ENCODE measurements at regions not wholly inside any gene's neighbourhood (a gene's known extent, or its start where the extent isn't known, plus 50 kb on each side); places are given as distances from the start of the nearest gene placed in this dataset.

GRCh38 chr4:171157462-171158082 lies 655.6 kb upstream of the GALNTL6 start:
- no peaks in the 10 kb centered on the region for H3K27me3 Mint-ChIP-seq (ENCODE audit: low read depth)

GRCh38 chr4:171142639-171143038 lies 670.6 kb upstream of the GALNTL6 start:
- no peak overlapping the region for H3K27ac Mint-ChIP-seq
- H3K4me3 Mint-ChIP-seq, result no peak overlapping the region
- no peak for DNase-seq
- no peak for ATAC-seq (replicated peaks in 1 of 2)
- H3K9me3 Mint-ChIP-seq, result peaks cover 1 to 4% of the 10 kb centered on the region in 2 donors
- peaks cover 0 to 1% of the 10 kb centered on the region in 2 donors for H3K36me3 Mint-ChIP-seq (ENCODE audit: insufficient read depth in 2 of 2)
- no peaks in the 10 kb centered on the region for H3K4me1 Mint-ChIP-seq (ENCODE audit: low read depth)
- no peaks in the 10 kb centered on the region for H3K27me3 Mint-ChIP-seq (ENCODE audit: low read depth)

More at GRCh38 chr4:171157462-171158082, 655.6 kb upstream of the GALNTL6 start:
- H3K27ac Mint-ChIP-seq, result no peak overlapping the region
- DNase-seq (no peak), ATAC-seq (replicated peaks in 1 of 2) (no peak)
- H3K9me3 Mint-ChIP-seq, result peaks cover 7 to 13% of the 10 kb centered on the region in 2 donors
- no peaks in the 10 kb centered on the region for H3K4me1 Mint-ChIP-seq (ENCODE audit: low read depth)
- H3K36me3 Mint-ChIP-seq (ENCODE audit: insufficient read depth in 2 of 2), result peaks cover 0 to 1% of the 10 kb centered on the region in 2 donors
- H3K4me3 Mint-ChIP-seq, result no peak overlapping the region

- Mint-ChIP-seq H3K27ac (no peak overlapping the region), H3K4me1 (ENCODE audit: low read depth) (no peaks in the 10 kb centered on the region), H3K36me3 (ENCODE audit: insufficient read depth in 2 of 2) (peaks cover 0 to 1% of the 10 kb centered on the region in 2 donors), H3K9me3 (peaks cover 1 to 4% of the 10 kb centered on the region in 2 donors), H3K27me3 (ENCODE audit: low read depth) (no peaks in the 10 kb centered on the region), H3K4me3 (no peak overlapping the region)
- ATAC-seq (replicated peaks in 1 of 2) (no peak), DNase-seq (no peak)
Observed at GRCh38 chr4:171142045-171142444, 671.2 kb upstream of the GALNTL6 start.

GRCh38 chr4:171130256-171130801 lies 682.9 kb upstream of the GALNTL6 start:
- no peaks in the 10 kb centered on the region for H3K4me1 Mint-ChIP-seq (ENCODE audit: low read depth)
- H3K9me3 Mint-ChIP-seq, result peaks cover 3% of the 10 kb centered on the region in 2 donors
- DNase-seq (no peak), ATAC-seq (replicated peaks in 1 of 2) (no peak)
- H3K4me3 Mint-ChIP-seq, result no peak overlapping the region
- no peaks in the 10 kb centered on the region for H3K27me3 Mint-ChIP-seq (ENCODE audit: low read depth)
- no peak overlapping the region for H3K27ac Mint-ChIP-seq
- H3K36me3 Mint-ChIP-seq (ENCODE audit: insufficient read depth in 2 of 2), result no peaks in the 10 kb centered on the region

GRCh38 chr4:171118091-171118490 lies 695.1 kb upstream of the GALNTL6 start:
- H3K27me3 Mint-ChIP-seq (ENCODE audit: low read depth), result no peaks in the 10 kb centered on the region
- H3K27ac Mint-ChIP-seq, result no peak overlapping the region

GRCh38 chr4:171117457-171117856 lies 695.7 kb upstream of the GALNTL6 start:
- H3K27me3 Mint-ChIP-seq (ENCODE audit: low read depth), result no peaks in the 10 kb centered on the region
- ATAC-seq (replicated peaks in 1 of 2) (no peak), DNase-seq (no peak)
- no peak overlapping the region for H3K4me3 Mint-ChIP-seq
- H3K36me3 Mint-ChIP-seq (ENCODE audit: insufficient read depth in 2 of 2), result no peaks in the 10 kb centered on the region
- no peaks in the 10 kb centered on the region for H3K4me1 Mint-ChIP-seq (ENCODE audit: low read depth)
- peaks cover 4 to 8% of the 10 kb centered on the region in 2 donors for H3K9me3 Mint-ChIP-seq
- H3K27ac Mint-ChIP-seq, result no peak overlapping the region

More at GRCh38 chr4:171118091-171118490, 695.1 kb upstream of the GALNTL6 start:
- DNase-seq (no peak), ATAC-seq (replicated peaks in 1 of 2) (no peak)
- no peaks in the 10 kb centered on the region for H3K4me1 Mint-ChIP-seq (ENCODE audit: low read depth)
- no peaks in the 10 kb centered on the region for H3K36me3 Mint-ChIP-seq (ENCODE audit: insufficient read depth in 2 of 2)
- peaks cover 4 to 11% of the 10 kb centered on the region in 2 donors for H3K9me3 Mint-ChIP-seq
- H3K4me3 Mint-ChIP-seq, result no peak overlapping the region

- no peak for ATAC-seq (replicated peaks in 1 of 2)
- H3K27ac Mint-ChIP-seq, result no peak overlapping the region
- no peaks in the 10 kb centered on the region for H3K27me3 Mint-ChIP-seq (ENCODE audit: low read depth)
- no peaks in the 10 kb centered on the region for H3K4me1 Mint-ChIP-seq (ENCODE audit: low read depth)
- H3K9me3 Mint-ChIP-seq, result peaks cover 4 to 6% of the 10 kb centered on the region in 2 donors
- H3K4me3 Mint-ChIP-seq, result no peak overlapping the region
- DNase-seq, result no peak
- H3K36me3 Mint-ChIP-seq (ENCODE audit: insufficient read depth in 2 of 2), result peaks cover 0 to 2% of the 10 kb centered on the region in 2 donors
Observed at GRCh38 chr4:171101845-171102244, 711.4 kb upstream of the GALNTL6 start.

GRCh38 chr4:171087089-171087488 lies 726.1 kb upstream of the GALNTL6 start:
- no peaks in the 10 kb centered on the region for H3K27me3 Mint-ChIP-seq (ENCODE audit: low read depth)
- H3K4me1 Mint-ChIP-seq (ENCODE audit: low read depth), result no peaks in the 10 kb centered on the region
- H3K27ac Mint-ChIP-seq, result no peak overlapping the region
- no peak for ATAC-seq (replicated peaks in 1 of 2)
- no peaks in the 10 kb centered on the region for H3K36me3 Mint-ChIP-seq (ENCODE audit: insufficient read depth in 2 of 2)
- H3K9me3 Mint-ChIP-seq, result peaks cover 8 to 9% of the 10 kb centered on the region in 2 donors
- no peak overlapping the region for H3K4me3 Mint-ChIP-seq
- DNase-seq, result no peak

GRCh38 chr4:171067422-171067821 lies 745.8 kb upstream of the GALNTL6 start:
- Mint-ChIP-seq H3K9me3 (peaks cover 3 to 8% of the 10 kb centered on the region in 2 donors), H3K36me3 (ENCODE audit: insufficient read depth in 2 of 2) (peaks cover 0 to 2% of the 10 kb centered on the region in 2 donors), H3K4me3 (no peak overlapping the region), H3K27ac (no peak overlapping the region), H3K4me1 (ENCODE audit: low read depth) (no peaks in the 10 kb centered on the region), H3K27me3 (ENCODE audit: low read depth) (no peaks in the 10 kb centered on the region)
- no peak for ATAC-seq (replicated peaks in 1 of 2)
- DNase-seq, result no peak

- DNase-seq (no peak), ATAC-seq (replicated peaks in 1 of 2) (no peak)
- H3K4me1 Mint-ChIP-seq (ENCODE audit: low read depth), result no peaks in the 10 kb centered on the region
- H3K27me3 Mint-ChIP-seq (ENCODE audit: low read depth), result no peaks in the 10 kb centered on the region
- H3K36me3 Mint-ChIP-seq (ENCODE audit: insufficient read depth in 2 of 2), result no peaks in the 10 kb centered on the region
- H3K27ac Mint-ChIP-seq, result no peak overlapping the region
- peaks cover 5 to 11% of the 10 kb centered on the region in 2 donors for H3K9me3 Mint-ChIP-seq
- H3K4me3 Mint-ChIP-seq, result no peak overlapping the region
Observed at GRCh38 chr4:171049380-171049779, 763.8 kb upstream of the GALNTL6 start.

GRCh38 chr4:171042989-171043524 lies 770.1 kb upstream of the GALNTL6 start:
- Mint-ChIP-seq H3K4me1 (ENCODE audit: low read depth) (no peaks in the 10 kb centered on the region), H3K36me3 (ENCODE audit: insufficient read depth in 2 of 2) (no peaks in the 10 kb centered on the region), H3K9me3 (peaks cover 9 to 15% of the 10 kb centered on the region in 2 donors), H3K4me3 (no peak overlapping the region), H3K27ac (no peak overlapping the region), H3K27me3 (ENCODE audit: low read depth) (no peaks in the 10 kb centered on the region)
- ATAC-seq (replicated peaks in 1 of 2) (no peak), DNase-seq (no peak)

- no peak overlapping the region for H3K27ac Mint-ChIP-seq
- no peaks in the 10 kb centered on the region for H3K36me3 Mint-ChIP-seq (ENCODE audit: insufficient read depth in 2 of 2)
- ATAC-seq (replicated peaks in 1 of 2) (no peak), DNase-seq (no peak)
- no peaks in the 10 kb centered on the region for H3K27me3 Mint-ChIP-seq (ENCODE audit: low read depth)
- no peaks in the 10 kb centered on the region for H3K4me1 Mint-ChIP-seq (ENCODE audit: low read depth)
- no peak overlapping the region for H3K4me3 Mint-ChIP-seq
- H3K9me3 Mint-ChIP-seq, result peaks cover 3 to 14% of the 10 kb centered on the region in 2 donors
Observed at GRCh38 chr4:171035909-171036308, 777.3 kb upstream of the GALNTL6 start.

- no peak for ATAC-seq (replicated peaks in 1 of 2)
Observed at GRCh38 chr4:171031338-171031737, 781.9 kb upstream of the GALNTL6 start.

More at GRCh38 chr4:171031338-171031737, 781.9 kb upstream of the GALNTL6 start:
- DNase-seq, result no peak
- peaks cover 4 to 13% of the 10 kb centered on the region in 2 donors for H3K9me3 Mint-ChIP-seq
- no peak overlapping the region for H3K4me3 Mint-ChIP-seq
- H3K27ac Mint-ChIP-seq, result no peak overlapping the region
- H3K4me1 Mint-ChIP-seq (ENCODE audit: low read depth), result no peaks in the 10 kb centered on the region
- no peaks in the 10 kb centered on the region for H3K36me3 Mint-ChIP-seq (ENCODE audit: insufficient read depth in 2 of 2)
- no peaks in the 10 kb centered on the region for H3K27me3 Mint-ChIP-seq (ENCODE audit: low read depth)
